ENCODE measurements at regions not wholly inside any gene's neighbourhood (a gene's known extent, or its start where the extent isn't known, plus 50 kb on each side); places are given as distances from the start of the nearest gene placed in this dataset.

GRCh38 chrX:73903941-73904340 lies 51.4 kb upstream of the XIST start:
- FAIRE-seq (no peak), DNase-seq (ENCODE audit: low read depth) (no peak)
- Histone ChIP-seq H3K4me3 (ENCODE audit: low read depth, low read length) (no peak overlapping the region), H3K27me3 (ENCODE audit: control insufficient read depth, insufficient read depth, low read length) (no peaks in the 10 kb centered on the region), H3K36me3 (ENCODE audit: control insufficient read depth, insufficient read depth, low read length) (no peaks in the 10 kb centered on the region)
- TF ChIP-seq, protein P1, sequence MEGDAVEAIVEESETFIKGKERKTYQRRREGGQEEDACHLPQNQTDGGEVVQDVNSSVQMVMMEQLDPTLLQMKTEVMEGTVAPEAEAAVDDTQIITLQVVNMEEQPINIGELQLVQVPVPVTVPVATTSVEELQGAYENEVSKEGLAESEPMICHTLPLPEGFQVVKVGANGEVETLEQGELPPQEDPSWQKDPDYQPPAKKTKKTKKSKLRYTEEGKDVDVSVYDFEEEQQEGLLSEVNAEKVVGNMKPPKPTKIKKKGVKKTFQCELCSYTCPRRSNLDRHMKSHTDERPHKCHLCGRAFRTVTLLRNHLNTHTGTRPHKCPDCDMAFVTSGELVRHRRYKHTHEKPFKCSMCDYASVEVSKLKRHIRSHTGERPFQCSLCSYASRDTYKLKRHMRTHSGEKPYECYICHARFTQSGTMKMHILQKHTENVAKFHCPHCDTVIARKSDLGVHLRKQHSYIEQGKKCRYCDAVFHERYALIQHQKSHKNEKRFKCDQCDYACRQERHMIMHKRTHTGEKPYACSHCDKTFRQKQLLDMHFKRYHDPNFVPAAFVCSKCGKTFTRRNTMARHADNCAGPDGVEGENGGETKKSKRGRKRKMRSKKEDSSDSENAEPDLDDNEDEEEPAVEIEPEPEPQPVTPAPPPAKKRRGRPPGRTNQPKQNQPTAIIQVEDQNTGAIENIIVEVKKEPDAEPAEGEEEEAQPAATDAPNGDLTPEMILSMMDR (IDR thresholded peaks at IDR 0.05; ENCODE audit: insufficient read depth, low read length, severe bottlenecking): no peak
